H9 (cell line): ENCODE measurements at regions not wholly inside any gene's neighbourhood (a gene's known extent, or its start where the extent isn't known, plus 50 kb on each side); places are given as distances from the start of the nearest gene placed in this dataset.

ENCODE experiments used
- DNase-seq: peaks from one replicate; pipeline ENCODE4 v3.0.0-alpha.2; 2017
- H2AFZ ChIP-seq: one replicate; pipeline ENCODE4 v1.6.1; 2013; ENCODE audit warnings: mild to moderate bottlenecking, low read length, control low read depth, moderate library complexity
- H2AK5ac ChIP-seq: 2 replicates; pipeline ENCODE4 v1.6.1; 2013; ENCODE audit warnings: low read length, control low read depth, mixed read lengths; ENCODE audit not compliant: insufficient read length
- H2BK120ac ChIP-seq: one replicate; pipeline ENCODE4 v1.6.1; 2013; ENCODE audit warnings: low read depth, mild to moderate bottlenecking, low read length, control low read depth, inconsistent platforms; ENCODE audit not compliant: poor library complexity, severe bottlenecking
- H2BK12ac ChIP-seq: 2 replicates; pipeline ENCODE4 v1.6.1; 2013; ENCODE audit warnings: low read length, control low read depth, mixed read lengths, low read depth; ENCODE audit not compliant: insufficient read length
- H2BK15ac ChIP-seq: 2 replicates; pipeline ENCODE4 v1.6.1; 2013; ENCODE audit warnings: low read depth, low read length, control low read depth
- H2BK20ac ChIP-seq: one replicate; pipeline ENCODE4 v1.6.1; 2013; ENCODE audit warnings: low read depth, mild to moderate bottlenecking, low read length, control low read depth, inconsistent platforms; ENCODE audit not compliant: poor library complexity, severe bottlenecking
- H2BK5ac ChIP-seq: 2 replicates; pipeline ENCODE4 v1.6.1; 2013; ENCODE audit warnings: low read length, control low read depth, mixed read lengths; ENCODE audit not compliant: insufficient read length
- H3K14ac ChIP-seq: 2 replicates; pipeline ENCODE4 v1.6.1; 2013; ENCODE audit warnings: low read length, control low read depth; ENCODE audit not compliant: insufficient read depth
- H3K18ac ChIP-seq: 2 replicates; pipeline ENCODE4 v1.6.1; 2013; ENCODE audit warnings: low read depth, mild to moderate bottlenecking, mixed read lengths, low read length, control low read depth; ENCODE audit not compliant: insufficient read length
- H3K23ac ChIP-seq: 2 replicates; pipeline ENCODE4 v1.6.1; 2013; ENCODE audit warnings: low read length, control low read depth, mixed read lengths, low read depth; ENCODE audit not compliant: insufficient read length
- H3K23me2 ChIP-seq: 2 replicates; pipeline ENCODE4 v1.6.1; 2013; ENCODE audit warnings: low read depth, mild to moderate bottlenecking, mixed read lengths, low read length, control low read depth; ENCODE audit not compliant: insufficient read length, poor library complexity, severe bottlenecking
- H3K27ac ChIP-seq: 2 replicates; pipeline ENCODE4 v1.5.1; 2013; ENCODE audit warnings: low read length, control low read depth, mixed read lengths, low read depth; ENCODE audit not compliant: insufficient read length
- H3K27me3 ChIP-seq: 2 replicates; pipeline ENCODE4 v1.6.1; 2013; ENCODE audit warnings: low read length, control low read depth, inconsistent platforms; ENCODE audit not compliant: insufficient read depth
- H3K4ac ChIP-seq: 2 replicates; pipeline ENCODE4 v1.6.1; 2013; ENCODE audit warnings: low read depth, mild to moderate bottlenecking, control low read depth, inconsistent platforms, low read length, moderate library complexity
- H3K4me1 ChIP-seq: 2 replicates; pipeline ENCODE4 v1.6.1; 2013; ENCODE audit warnings: low read length, control low read depth, inconsistent platforms; ENCODE audit not compliant: insufficient read depth
- H3K4me2 ChIP-seq: 2 replicates; pipeline ENCODE4 v1.6.1; 2013; ENCODE audit warnings: low read length, control low read depth, mixed read lengths; ENCODE audit not compliant: insufficient read length, insufficient read depth
- H3K56ac ChIP-seq: 2 replicates; pipeline ENCODE4 v1.6.1; 2013; ENCODE audit warnings: low read depth, mild to moderate bottlenecking, mixed read lengths, low read length, control low read depth; ENCODE audit not compliant: insufficient read length
- H3K79me1 ChIP-seq: 2 replicates; pipeline ENCODE4 v1.6.1; 2013; ENCODE audit warnings: low read depth, mild to moderate bottlenecking, moderate library complexity, low read length, control low read depth, inconsistent platforms; ENCODE audit not compliant: insufficient read depth, poor library complexity, severe bottlenecking
- H3K79me2 ChIP-seq: 2 replicates; pipeline ENCODE4 v1.6.1; 2013; ENCODE audit warnings: low read length, control low read depth, inconsistent platforms; ENCODE audit not compliant: insufficient read depth
- H3K9ac ChIP-seq: 2 replicates; pipeline ENCODE4 v1.6.1; 2013; ENCODE audit warnings: low read length, control low read depth, mixed read lengths; ENCODE audit not compliant: insufficient read length; ENCODE audit errors: extremely low read depth
- H3K9me3 ChIP-seq: one replicate; pipeline ENCODE4 v1.6.1; 2013; ENCODE audit warnings: low read depth, low read length, inconsistent platforms; ENCODE audit not compliant: control insufficient read depth
- H3T11ph ChIP-seq: one replicate; pipeline ENCODE4 v1.6.1; 2013; ENCODE audit warnings: mild to moderate bottlenecking, low read length, control low read depth, inconsistent platforms
- H4K20me1 ChIP-seq: one replicate; pipeline ENCODE4 v1.6.1; 2013; ENCODE audit not compliant: control insufficient read depth, insufficient read length, insufficient read depth
- H4K5ac ChIP-seq: 2 replicates; pipeline ENCODE4 v1.6.1; 2013; ENCODE audit warnings: low read depth, mild to moderate bottlenecking, mixed read lengths, low read length, control low read depth; ENCODE audit not compliant: insufficient read length
- H4K8ac ChIP-seq: replicated peaks from 2 replicates; pipeline ENCODE4 v1.6.1; 2013; ENCODE audit warnings: low read length, control low read depth, mixed read lengths, low read depth; ENCODE audit not compliant: insufficient read length
- H4K91ac ChIP-seq: 2 replicates; pipeline ENCODE4 v1.6.1; 2013; ENCODE audit warnings: low read depth, mild to moderate bottlenecking, moderate library complexity, mixed read lengths, low read length, control low read depth; ENCODE audit not compliant: insufficient read length
- H3K27ac Mint-ChIP-seq, 3 experiments: 2 replicates in 2 of 3; 3 replicates in 1 of 3; pipeline ENCODE4 v1.8.0; 2020 to 2021; ENCODE audit warnings: mixed read lengths in 3 of 3, mild to moderate bottlenecking in 1 of 3, moderate library complexity in 1 of 3
- H3K27me3 Mint-ChIP-seq: 2 replicates; pipeline ENCODE4 v1.8.0; 2021; ENCODE audit warnings: low read depth, mild to moderate bottlenecking, moderate library complexity, mixed read lengths
- H3K36me3 Mint-ChIP-seq, 3 experiments: 2 replicates in 2 of 3; 3 replicates in 1 of 3; pipeline ENCODE4 v1.8.0; 2020 to 2021; ENCODE audit warnings: low read depth in 3 of 3, mixed read lengths in 3 of 3; ENCODE audit not compliant: insufficient read depth in 1 of 3
- H3K4me1 Mint-ChIP-seq, 2 experiments: 2 replicates each; pipeline ENCODE4 v1.8.0; 2020; ENCODE audit warnings: mixed read lengths in 2 of 2
- H3K4me3 Mint-ChIP-seq, 2 experiments: 2 replicates in 1 of 2; 3 replicates in 1 of 2; pipeline ENCODE4 v1.8.0; 2020 to 2021; ENCODE audit warnings: mild to moderate bottlenecking in 2 of 2, mixed read lengths in 2 of 2, moderate library complexity in 1 of 2
- H3K9me3 Mint-ChIP-seq, 2 experiments: 2 replicates in 1 of 2; 3 replicates in 1 of 2; pipeline ENCODE4 v1.8.0; 2020; ENCODE audit warnings: mild to moderate bottlenecking in 2 of 2, mixed read lengths in 2 of 2, moderate library complexity in 1 of 2
- TF ChIP-seq, protein P1 (sequence below): fragments of 200-600 bp; sonication (generic); conservative IDR thresholded peaks from 3 replicates; pipeline ENCODE4 v1.8.0; 2021; ENCODE audit warnings: antibody characterized with exemption, mild to moderate bottlenecking

DNA sequence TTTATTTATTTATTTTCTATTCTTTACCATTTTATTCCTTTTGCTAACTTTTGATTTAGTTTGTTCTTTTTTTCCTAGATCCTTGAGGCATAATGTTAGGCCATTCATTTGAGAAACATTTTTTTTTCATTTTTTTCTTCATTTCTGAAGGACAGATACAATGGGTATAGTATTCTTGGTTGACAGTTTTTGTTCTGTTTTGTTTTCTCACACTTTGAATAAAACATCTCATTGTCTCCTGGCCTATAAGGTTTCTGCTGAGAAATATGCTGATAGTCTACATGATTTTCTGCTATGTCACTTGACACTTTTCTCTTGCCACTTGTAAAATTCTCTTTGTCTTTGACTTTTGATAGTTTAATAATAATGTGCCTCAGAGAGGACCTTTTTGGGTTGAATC, 294.6 kb upstream of the EPHA7 start:
- Histone ChIP-seq H3T11ph (no peak overlapping the region), H3K9ac (no peak overlapping the region), H2BK15ac (no peak overlapping the region), H2AK5ac (no peak overlapping the region), H3K14ac (no peak overlapping the region), H2AFZ (no peak overlapping the region), H4K91ac (no peak overlapping the region), H2BK5ac (no peak overlapping the region), H2BK20ac (no peak overlapping the region), H3K79me1 (no peaks in the 10 kb centered on the region), H2BK120ac (no peak overlapping the region), H3K23me2 (no peaks in the 10 kb centered on the region), H3K27me3 (no peaks in the 10 kb centered on the region), H3K56ac (no peak overlapping the region), H4K8ac (no peak overlapping the region), H3K4me2 (no peak overlapping the region), H2BK12ac (no peak overlapping the region), H4K5ac (no peak overlapping the region), H3K9me3 (no peaks in the 10 kb centered on the region), H3K4me1 (no peaks in the 10 kb centered on the region), H3K18ac (no peak overlapping the region), H3K27ac (no peak overlapping the region), H4K20me1 (no peaks in the 10 kb centered on the region), H3K23ac (no peak overlapping the region), H3K79me2 (no peaks in the 10 kb centered on the region), H3K4ac (no peak overlapping the region)
- Mint-ChIP-seq H3K9me3 (peaks cover 34 to 36% of the 10 kb centered on the region in 2 experiments), H3K27me3 (no peaks in the 10 kb centered on the region; the same call in 1 of the 2 replicates), H3K4me3 (no peak overlapping the region), H3K27ac (no peak overlapping the region), H3K4me1 (no peaks in the 10 kb centered on the region), H3K36me3 (peaks cover 12 to 34% (median 19%) of the 10 kb centered on the region in 3 experiments)
- DNase-seq, result no peak
- TF ChIP-seq, protein P1, sequence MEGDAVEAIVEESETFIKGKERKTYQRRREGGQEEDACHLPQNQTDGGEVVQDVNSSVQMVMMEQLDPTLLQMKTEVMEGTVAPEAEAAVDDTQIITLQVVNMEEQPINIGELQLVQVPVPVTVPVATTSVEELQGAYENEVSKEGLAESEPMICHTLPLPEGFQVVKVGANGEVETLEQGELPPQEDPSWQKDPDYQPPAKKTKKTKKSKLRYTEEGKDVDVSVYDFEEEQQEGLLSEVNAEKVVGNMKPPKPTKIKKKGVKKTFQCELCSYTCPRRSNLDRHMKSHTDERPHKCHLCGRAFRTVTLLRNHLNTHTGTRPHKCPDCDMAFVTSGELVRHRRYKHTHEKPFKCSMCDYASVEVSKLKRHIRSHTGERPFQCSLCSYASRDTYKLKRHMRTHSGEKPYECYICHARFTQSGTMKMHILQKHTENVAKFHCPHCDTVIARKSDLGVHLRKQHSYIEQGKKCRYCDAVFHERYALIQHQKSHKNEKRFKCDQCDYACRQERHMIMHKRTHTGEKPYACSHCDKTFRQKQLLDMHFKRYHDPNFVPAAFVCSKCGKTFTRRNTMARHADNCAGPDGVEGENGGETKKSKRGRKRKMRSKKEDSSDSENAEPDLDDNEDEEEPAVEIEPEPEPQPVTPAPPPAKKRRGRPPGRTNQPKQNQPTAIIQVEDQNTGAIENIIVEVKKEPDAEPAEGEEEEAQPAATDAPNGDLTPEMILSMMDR, result no peak
